Activated T-cell treated with anti-CD3 and anti-CD28 coated beads, Interleukin-2, amount 50 U/mL, for 4 hours (primary cell): ENCODE measurements at regions not wholly inside any gene's neighbourhood (a gene's known extent, or its start where the extent isn't known, plus 50 kb on each side); places are given as distances from the start of the nearest gene placed in this dataset.

Experiments used
- ATAC-seq, 2 donors: fragments of 200-7000 bp; cut with Tn5 transposase; one replicate each; pipeline ENCODE4 v1.10.0; 2021
- DNase-seq: peaks from one replicate; pipeline ENCODE4 v3.0.0-alpha.2; 2020
- H3K27me3 Mint-ChIP-seq: one replicate; pipeline ENCODE4 v1.8.0; 2021; ENCODE audit warnings: low read depth, mixed read lengths
- H3K36me3 Mint-ChIP-seq: one replicate; pipeline ENCODE4 v1.8.0; 2022; ENCODE audit warnings: mixed read lengths; ENCODE audit not compliant: insufficient read depth
- H3K4me1 Mint-ChIP-seq: one replicate; pipeline ENCODE4 v1.8.0; 2021; ENCODE audit warnings: low read depth, mixed read lengths
- H3K4me3 Mint-ChIP-seq: one replicate; pipeline ENCODE4 v1.8.0; 2021; ENCODE audit warnings: mild to moderate bottlenecking, moderate library complexity, mixed read lengths
- H3K9me3 Mint-ChIP-seq: one replicate; pipeline ENCODE4 v1.8.0; 2021; ENCODE audit warnings: mixed read lengths

DNA sequence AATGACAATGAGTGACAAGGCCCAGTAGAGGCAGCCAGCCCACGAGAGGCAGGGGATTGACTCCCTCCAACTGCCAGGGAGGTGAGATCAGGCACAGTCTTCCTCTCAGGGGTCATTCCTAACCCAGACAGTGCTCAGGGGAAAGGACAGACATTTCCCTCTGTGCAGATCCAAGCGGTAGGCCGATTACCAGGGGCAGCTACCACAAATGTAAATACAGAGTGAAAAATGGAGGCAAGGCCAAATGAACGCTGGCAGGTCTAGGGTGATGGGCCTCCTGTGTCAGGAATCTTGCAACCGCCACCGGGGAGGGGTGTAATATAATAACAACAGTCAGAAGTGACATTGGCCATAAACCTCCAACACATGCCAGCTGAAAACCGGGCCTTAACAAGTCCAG, 881.4 kb downstream of the UQCRFS1 start:
- Mint-ChIP-seq H3K4me3 (no peak overlapping the region), H3K9me3 (peaks cover 12% of the 10 kb centered on the region), H3K27me3 (no peaks in the 10 kb centered on the region), H3K4me1 (no peaks in the 10 kb centered on the region), H3K36me3 (no peaks in the 10 kb centered on the region)
- DNase-seq (no peak), ATAC-seq (no peak)

DNA sequence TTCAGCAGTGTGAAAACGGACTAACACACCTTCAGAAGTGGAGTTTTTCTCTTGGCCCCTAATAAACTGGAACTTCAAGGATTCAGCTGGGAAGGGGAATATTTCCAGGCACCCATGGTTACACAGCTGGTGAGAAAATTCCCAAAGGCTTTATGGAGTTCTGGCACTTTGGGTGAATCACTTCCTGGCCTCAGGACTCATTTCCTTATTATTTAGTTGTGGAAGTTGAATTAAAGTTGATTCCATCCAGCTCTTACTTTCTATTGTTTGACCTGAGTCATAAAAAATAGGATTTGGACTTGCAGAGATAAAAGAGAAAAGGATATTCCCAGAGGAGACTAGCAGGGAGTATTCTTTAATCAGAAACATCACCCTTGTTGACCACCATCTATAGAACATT, 882.1 kb downstream of the UQCRFS1 start:
- no peaks in the 10 kb centered on the region for H3K27me3 Mint-ChIP-seq
- H3K36me3 Mint-ChIP-seq: no peaks in the 10 kb centered on the region
- peaks cover 12% of the 10 kb centered on the region for H3K9me3 Mint-ChIP-seq
- DNase-seq (no peak), ATAC-seq (no peak)
- H3K4me1 Mint-ChIP-seq: peaks cover 3% of the 10 kb centered on the region
- H3K4me3 Mint-ChIP-seq: no peak overlapping the region

- ATAC-seq (no peak), DNase-seq (no peak)
- no peaks in the 10 kb centered on the region for H3K27me3 Mint-ChIP-seq
- peaks cover 3% of the 10 kb centered on the region for H3K4me1 Mint-ChIP-seq
- no peaks in the 10 kb centered on the region for H3K36me3 Mint-ChIP-seq
- H3K4me3 Mint-ChIP-seq: no peak overlapping the region
- H3K9me3 Mint-ChIP-seq: peaks cover 12% of the 10 kb centered on the region
These were observed 883.5 kb downstream of the UQCRFS1 start for GRCh38 chr19:28329429-28329828.

- Mint-ChIP-seq H3K4me1 (peaks cover 3% of the 10 kb centered on the region), H3K27me3 (no peaks in the 10 kb centered on the region), H3K36me3 (no peaks in the 10 kb centered on the region), H3K4me3 (no peak overlapping the region), H3K9me3 (peaks cover 9% of the 10 kb centered on the region)
- no peak for ATAC-seq
- DNase-seq: no peak
These were observed 885.0 kb downstream of the UQCRFS1 start for GRCh38 chr19:28327905-28328304.

GRCh38 chr19:28326746-28327145, 886.2 kb downstream of the UQCRFS1 start:
- H3K4me1 Mint-ChIP-seq: peaks cover 3% of the 10 kb centered on the region
- H3K27me3 Mint-ChIP-seq: no peaks in the 10 kb centered on the region
- H3K4me3 Mint-ChIP-seq: no peak overlapping the region
- DNase-seq (no peak), ATAC-seq (no peak)
- peaks cover 9% of the 10 kb centered on the region for H3K9me3 Mint-ChIP-seq
- no peaks in the 10 kb centered on the region for H3K36me3 Mint-ChIP-seq

DNA sequence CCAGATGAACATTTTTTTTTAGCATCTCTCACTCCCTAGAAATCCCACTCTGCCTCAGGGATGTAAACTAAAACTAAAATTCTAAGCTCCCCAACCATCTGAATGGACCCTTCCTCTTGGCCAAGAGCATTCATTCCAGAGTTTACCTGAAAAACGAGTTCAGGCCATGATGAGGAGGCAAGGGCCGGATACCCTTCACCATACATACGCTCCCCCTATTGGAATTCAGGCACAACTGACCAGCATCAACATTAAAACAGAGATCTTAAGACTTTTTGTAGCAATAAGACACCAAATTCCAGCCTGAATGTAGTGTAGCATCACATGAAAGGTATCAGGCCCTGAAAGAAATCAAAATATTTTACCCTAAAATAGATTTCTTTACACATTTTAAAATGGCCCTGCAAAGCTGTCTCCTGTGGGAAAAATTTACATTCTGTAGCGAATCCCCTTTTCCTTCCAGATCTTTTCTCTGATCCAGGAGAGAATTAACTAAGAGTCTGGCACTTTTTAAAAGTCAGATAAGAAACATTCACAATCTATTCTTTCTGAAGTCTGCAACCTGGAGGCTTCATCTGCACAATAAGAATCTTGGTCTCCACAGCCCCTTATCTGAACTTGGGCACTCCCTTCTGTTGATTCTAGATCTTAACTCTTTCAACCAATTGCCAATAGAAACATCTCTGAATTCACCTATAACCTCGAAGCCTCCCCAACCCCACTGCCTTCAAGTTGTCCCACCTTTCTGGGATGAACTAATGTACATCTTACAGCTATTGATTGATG, 888.5 kb downstream of the UQCRFS1 start:
- DNase-seq (no peak), ATAC-seq (no peak)
- Mint-ChIP-seq H3K4me1 (peaks cover 3% of the 10 kb centered on the region), H3K9me3 (peaks cover 6% of the 10 kb centered on the region), H3K27me3 (no peaks in the 10 kb centered on the region), H3K36me3 (no peaks in the 10 kb centered on the region), H3K4me3 (no peak overlapping the region)

DNA sequence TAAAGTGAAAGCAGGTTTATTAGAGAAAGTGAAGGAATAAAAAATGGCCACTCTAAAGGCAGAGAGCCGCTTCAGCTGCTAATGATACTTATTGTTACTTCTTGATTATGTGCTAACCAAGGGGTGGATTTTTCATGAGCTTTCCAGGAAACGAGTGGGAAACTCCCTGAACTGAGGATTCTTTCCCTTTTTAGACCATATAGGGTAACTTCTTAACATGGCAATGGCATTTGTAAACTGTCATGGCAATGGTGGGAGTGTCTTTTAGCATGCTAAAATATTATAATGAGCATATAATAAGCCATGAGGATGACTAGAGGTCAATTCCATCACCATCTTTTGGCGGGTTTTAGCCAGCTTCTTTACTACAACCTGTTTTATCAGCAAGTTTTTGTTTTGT, 890.0 kb downstream of the UQCRFS1 start:
- ATAC-seq (no peak), DNase-seq (no peak)
- no peaks in the 10 kb centered on the region for H3K27me3 Mint-ChIP-seq
- H3K4me3 Mint-ChIP-seq: no peak overlapping the region
- peaks cover 3% of the 10 kb centered on the region for H3K4me1 Mint-ChIP-seq
- H3K36me3 Mint-ChIP-seq: no peaks in the 10 kb centered on the region
- no peaks in the 10 kb centered on the region for H3K9me3 Mint-ChIP-seq

GRCh38 chr19:28322491-28322890, 890.5 kb downstream of the UQCRFS1 start:
- no peak for ATAC-seq
- peaks cover 3% of the 10 kb centered on the region for H3K4me1 Mint-ChIP-seq
- no peaks in the 10 kb centered on the region for H3K9me3 Mint-ChIP-seq
- no peaks in the 10 kb centered on the region for H3K36me3 Mint-ChIP-seq
- no peak for DNase-seq
- H3K27me3 Mint-ChIP-seq: no peaks in the 10 kb centered on the region
- no peak overlapping the region for H3K4me3 Mint-ChIP-seq

DNA sequence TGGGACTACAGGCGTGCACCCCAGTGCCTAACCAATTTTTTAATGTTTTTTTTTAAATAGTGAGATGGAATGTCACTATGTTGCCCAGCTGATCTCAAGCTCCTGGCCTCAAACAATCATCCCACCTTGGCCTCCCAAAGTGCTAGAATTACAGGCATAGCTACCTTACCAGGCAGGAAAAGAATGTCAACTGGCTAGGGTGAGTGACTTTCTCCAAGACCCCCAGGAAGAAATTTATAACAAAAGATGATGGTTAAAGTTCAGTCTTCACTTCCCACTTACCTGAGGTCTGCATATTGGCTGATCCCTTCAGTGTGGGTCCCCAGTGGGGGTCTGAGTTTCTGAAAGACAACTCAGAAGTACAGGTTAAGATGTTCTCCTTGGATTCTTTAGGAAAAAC, 893.0 kb downstream of the UQCRFS1 start:
- no peaks in the 10 kb centered on the region for H3K4me1 Mint-ChIP-seq
- ATAC-seq: no peak
- no peaks in the 10 kb centered on the region for H3K9me3 Mint-ChIP-seq
- no peaks in the 10 kb centered on the region for H3K27me3 Mint-ChIP-seq
- DNase-seq: no peak
- no peak overlapping the region for H3K4me3 Mint-ChIP-seq
- no peaks in the 10 kb centered on the region for H3K36me3 Mint-ChIP-seq

DNA sequence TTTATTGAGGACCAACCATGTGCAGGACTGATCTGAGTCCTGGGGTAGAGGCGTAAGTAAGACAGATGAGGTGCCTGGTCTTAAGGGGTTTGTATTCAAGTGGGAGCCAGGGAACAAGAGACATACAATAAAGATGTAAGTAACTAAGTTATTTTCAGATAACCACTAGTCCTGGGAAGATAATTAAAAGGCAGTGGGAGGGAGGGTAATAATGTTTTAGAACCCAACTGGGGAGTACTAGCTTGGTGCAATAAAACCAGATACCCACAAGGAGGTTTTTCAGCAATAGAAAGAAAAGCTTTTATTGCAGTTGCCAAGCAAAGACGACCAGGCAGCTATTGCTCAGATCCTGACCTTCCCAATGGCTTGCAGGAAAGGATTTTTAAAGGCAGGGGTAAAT, 893.7 kb downstream of the UQCRFS1 start:
- Mint-ChIP-seq H3K4me3 (no peak overlapping the region), H3K9me3 (no peaks in the 10 kb centered on the region)
- no peak for ATAC-seq

GRCh38 chr19:28318469-28319179, 894.3 kb downstream of the UQCRFS1 start:
- no peaks in the 10 kb centered on the region for H3K9me3 Mint-ChIP-seq
- H3K4me3 Mint-ChIP-seq: no peak overlapping the region
- H3K36me3 Mint-ChIP-seq: no peaks in the 10 kb centered on the region
- no peaks in the 10 kb centered on the region for H3K4me1 Mint-ChIP-seq
- no peak for ATAC-seq
- no peak for DNase-seq
- H3K27me3 Mint-ChIP-seq: no peaks in the 10 kb centered on the region

More for the DNA sequence above, 893.7 kb downstream of the UQCRFS1 start:
- DNase-seq: no peak
- no peaks in the 10 kb centered on the region for H3K27me3 Mint-ChIP-seq
- H3K36me3 Mint-ChIP-seq: no peaks in the 10 kb centered on the region
- H3K4me1 Mint-ChIP-seq: no peaks in the 10 kb centered on the region

GRCh38 chr19:28316464-28316863, 896.5 kb downstream of the UQCRFS1 start:
- H3K36me3 Mint-ChIP-seq: no peaks in the 10 kb centered on the region
- no peaks in the 10 kb centered on the region for H3K27me3 Mint-ChIP-seq
- H3K4me1 Mint-ChIP-seq: no peaks in the 10 kb centered on the region
- DNase-seq: no peak
- peaks cover 3% of the 10 kb centered on the region for H3K9me3 Mint-ChIP-seq
- H3K4me3 Mint-ChIP-seq: no peak overlapping the region
- no peak for ATAC-seq

GRCh38 chr19:28314756-28315155, 898.2 kb downstream of the UQCRFS1 start:
- Mint-ChIP-seq H3K4me3 (no peak overlapping the region), H3K4me1 (no peaks in the 10 kb centered on the region), H3K27me3 (no peaks in the 10 kb centered on the region), H3K9me3 (peaks cover 3% of the 10 kb centered on the region), H3K36me3 (no peaks in the 10 kb centered on the region)
- DNase-seq: no peak
- ATAC-seq: no peak

DNA sequence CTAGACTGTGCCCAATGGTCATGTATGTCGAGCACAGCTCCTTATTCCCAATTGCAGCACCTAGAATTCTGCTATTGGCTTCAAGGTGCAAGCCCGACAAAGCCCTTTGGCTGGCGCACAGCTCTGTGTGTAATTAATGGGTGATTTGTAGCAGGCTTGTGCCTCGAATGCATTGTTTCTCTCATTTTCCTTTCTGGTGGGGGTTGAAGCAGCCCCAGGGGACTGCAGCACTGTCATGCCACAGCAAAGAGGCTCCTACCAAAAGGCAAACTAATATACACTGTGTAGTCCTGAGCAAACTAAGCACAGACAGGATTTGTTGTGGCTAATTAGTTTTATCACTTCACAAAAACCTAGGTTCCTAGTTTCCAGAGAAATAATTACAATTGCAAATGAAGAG, 898.7 kb downstream of the UQCRFS1 start:
- DNase-seq (no peak), ATAC-seq (no peak)
- Mint-ChIP-seq H3K27me3 (no peaks in the 10 kb centered on the region), H3K4me1 (no peaks in the 10 kb centered on the region), H3K4me3 (no peak overlapping the region), H3K9me3 (peaks cover 3% of the 10 kb centered on the region), H3K36me3 (no peaks in the 10 kb centered on the region)

GRCh38 chr19:28313633-28314032, 899.3 kb downstream of the UQCRFS1 start:
- no peak for DNase-seq
- H3K4me1 Mint-ChIP-seq: no peaks in the 10 kb centered on the region
- H3K27me3 Mint-ChIP-seq: no peaks in the 10 kb centered on the region
- no peaks in the 10 kb centered on the region for H3K36me3 Mint-ChIP-seq
- H3K9me3 Mint-ChIP-seq: peaks cover 3% of the 10 kb centered on the region
- H3K4me3 Mint-ChIP-seq: no peak overlapping the region
- ATAC-seq: no peak
